ENCODE measurements at regions not wholly inside any gene's neighbourhood (a gene's known extent, or its start where the extent isn't known, plus 50 kb on each side); places are given as distances from the start of the nearest gene placed in this dataset.

DNA sequence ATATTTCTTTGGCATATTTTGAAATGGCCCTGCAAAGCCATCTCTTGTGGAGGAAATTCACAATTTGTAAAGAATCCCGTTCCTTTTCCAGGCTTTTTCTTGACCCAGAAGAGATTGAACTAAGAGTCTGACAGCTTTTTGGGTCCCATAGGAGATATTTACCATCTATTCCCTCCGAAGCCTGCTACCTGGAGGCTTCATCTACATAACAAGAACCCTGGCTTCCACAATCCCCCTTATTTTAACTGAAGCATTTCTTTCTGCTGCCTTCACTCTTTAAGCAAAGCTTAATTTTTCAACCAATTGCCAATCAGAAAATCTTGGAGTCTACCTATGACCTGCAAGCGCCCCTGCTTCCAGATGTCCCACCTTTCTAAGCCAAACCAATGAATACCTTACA is 248.1 kb upstream of the GADL1 start:
- TF ChIP-seq, protein P1, sequence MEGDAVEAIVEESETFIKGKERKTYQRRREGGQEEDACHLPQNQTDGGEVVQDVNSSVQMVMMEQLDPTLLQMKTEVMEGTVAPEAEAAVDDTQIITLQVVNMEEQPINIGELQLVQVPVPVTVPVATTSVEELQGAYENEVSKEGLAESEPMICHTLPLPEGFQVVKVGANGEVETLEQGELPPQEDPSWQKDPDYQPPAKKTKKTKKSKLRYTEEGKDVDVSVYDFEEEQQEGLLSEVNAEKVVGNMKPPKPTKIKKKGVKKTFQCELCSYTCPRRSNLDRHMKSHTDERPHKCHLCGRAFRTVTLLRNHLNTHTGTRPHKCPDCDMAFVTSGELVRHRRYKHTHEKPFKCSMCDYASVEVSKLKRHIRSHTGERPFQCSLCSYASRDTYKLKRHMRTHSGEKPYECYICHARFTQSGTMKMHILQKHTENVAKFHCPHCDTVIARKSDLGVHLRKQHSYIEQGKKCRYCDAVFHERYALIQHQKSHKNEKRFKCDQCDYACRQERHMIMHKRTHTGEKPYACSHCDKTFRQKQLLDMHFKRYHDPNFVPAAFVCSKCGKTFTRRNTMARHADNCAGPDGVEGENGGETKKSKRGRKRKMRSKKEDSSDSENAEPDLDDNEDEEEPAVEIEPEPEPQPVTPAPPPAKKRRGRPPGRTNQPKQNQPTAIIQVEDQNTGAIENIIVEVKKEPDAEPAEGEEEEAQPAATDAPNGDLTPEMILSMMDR (IDR thresholded peaks at IDR 0.05), result no peak
- TF ChIP-seq EP300 (IDR thresholded peaks at IDR 0.05) (no peak), POLR2AphosphoS5 (IDR thresholded peaks at IDR 0.05) (no peak)
